Occipital lobe (tissue), 1 donor: ENCODE measurements at regions not wholly inside any gene's neighbourhood (a gene's known extent, or its start where the extent isn't known, plus 50 kb on each side); places are given as distances from the start of the nearest gene placed in this dataset.
"Not testable (repeated sequence)": the region's sequence is repeated elsewhere in the genome, so short reads cannot be mapped to it uniquely, and the experiment has no call there.

Source experiments
- DNase-seq: peaks from one replicate; lab custom pipeline; 2025; lab: John Stamatoyannopoulos, UW

DNA sequence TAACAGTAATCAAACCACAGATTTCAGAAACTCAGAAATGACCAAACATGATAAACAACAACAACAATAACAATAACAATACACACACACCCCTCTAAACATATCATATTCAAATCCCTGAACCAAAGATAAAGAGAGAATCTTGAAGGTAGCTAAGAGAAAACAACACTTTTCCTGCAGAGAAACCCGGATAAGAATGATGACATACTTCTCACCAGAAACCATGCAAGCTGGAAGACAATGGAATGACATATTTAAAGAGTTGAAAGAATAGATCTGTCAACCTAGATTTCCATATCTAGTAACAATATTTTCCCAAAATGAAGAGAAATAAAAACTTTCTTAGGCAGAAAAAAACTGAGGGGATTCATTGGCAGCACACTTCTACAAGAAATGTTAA is 138.1 kb downstream of the LIG4 start:
- no peak for DNase-seq

DNA sequence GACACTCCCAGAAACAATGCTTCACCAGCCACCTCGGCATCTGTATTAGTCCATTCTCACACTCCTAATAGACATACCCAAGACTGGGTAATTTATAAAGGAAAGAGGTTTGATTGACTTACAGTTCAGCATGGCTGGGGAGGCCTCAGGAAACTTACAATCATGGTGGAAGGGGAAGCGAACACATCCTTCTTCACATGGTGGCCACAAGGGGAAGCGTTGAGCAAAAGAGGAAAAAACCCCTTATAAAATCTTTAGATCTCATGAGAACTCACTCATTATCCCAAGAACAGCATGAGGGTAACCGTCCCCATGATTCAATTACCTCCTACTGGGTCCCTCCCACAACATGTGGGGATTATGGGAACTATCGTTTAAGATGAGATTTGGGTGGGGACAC is 140.9 kb downstream of the LIG4 start:
- DNase-seq, result not testable (repeated sequence)

DNA sequence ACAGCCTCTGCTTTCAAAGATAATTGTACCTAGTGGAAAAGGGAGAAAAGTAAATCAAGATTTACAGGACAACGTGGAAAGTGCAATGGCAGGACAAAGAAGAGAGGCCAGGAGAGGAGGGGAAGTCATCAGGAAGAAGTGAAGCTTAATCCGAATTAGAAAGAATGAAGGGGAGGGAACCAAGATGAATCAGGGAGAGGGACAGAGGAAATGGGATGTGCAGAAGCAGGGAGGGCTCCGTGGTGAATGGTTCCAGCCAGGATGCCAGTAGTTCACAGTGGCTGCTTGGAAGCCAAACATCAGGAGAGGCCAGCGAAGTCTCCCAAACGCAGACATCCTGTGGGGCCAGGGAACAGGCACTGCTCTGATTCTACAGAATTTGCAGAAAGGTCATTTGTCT is 144.4 kb downstream of the LIG4 start:
- no peak for DNase-seq

DNA sequence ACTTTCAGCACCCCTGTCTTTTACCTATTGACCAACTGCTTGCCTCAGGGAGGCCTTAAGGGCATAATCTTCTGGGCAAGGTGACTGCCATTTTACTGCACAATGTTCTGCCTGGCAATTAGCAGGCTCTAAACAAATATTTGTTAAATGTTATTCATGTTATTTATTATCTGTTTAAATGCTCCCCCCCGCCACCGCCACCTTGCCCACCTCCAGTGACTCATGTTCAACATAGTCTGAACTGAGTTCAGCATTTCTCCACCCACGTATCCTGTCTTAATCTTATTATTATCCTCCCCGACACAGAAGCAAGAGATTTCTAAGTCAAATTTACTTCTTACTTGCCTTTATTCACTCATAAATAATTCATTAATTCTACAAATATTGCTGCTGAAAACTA is 144.8 kb downstream of the LIG4 start:
- DNase-seq, result no peak

DNA sequence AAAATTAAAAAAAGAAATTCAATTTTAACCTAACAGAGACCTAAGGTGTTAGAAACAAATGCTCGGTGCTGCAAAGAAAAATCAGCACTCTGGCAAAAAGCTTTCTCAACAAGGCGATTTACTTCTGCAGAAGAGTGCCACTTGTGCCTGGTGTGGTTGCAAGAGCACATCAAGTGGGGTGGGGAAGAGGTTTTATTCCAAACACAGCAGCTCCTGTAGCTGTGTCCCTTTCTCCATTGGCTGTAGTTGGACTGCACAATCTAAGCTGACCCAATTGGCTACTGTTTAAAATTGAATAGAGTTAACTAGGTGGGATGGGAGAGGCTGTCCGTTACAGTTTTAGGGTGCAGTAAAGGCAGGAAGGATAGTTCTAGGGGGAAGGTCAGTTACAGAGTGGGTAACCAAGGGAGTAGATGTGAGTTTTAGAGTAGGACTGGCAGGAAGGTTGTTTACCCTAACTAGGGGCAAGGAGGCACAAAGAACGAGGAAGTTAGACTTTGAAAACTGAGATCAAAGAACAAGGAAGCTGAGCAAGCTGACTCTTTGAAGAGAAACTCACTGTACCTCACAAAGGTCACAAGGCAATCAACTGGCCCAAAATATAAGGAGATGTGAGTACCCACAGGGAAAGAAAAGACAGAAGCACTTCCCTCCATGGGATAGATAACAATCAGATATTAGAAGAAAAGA is 145.7 kb downstream of the LIG4 start:
- DNase-seq, result no peak

DNA sequence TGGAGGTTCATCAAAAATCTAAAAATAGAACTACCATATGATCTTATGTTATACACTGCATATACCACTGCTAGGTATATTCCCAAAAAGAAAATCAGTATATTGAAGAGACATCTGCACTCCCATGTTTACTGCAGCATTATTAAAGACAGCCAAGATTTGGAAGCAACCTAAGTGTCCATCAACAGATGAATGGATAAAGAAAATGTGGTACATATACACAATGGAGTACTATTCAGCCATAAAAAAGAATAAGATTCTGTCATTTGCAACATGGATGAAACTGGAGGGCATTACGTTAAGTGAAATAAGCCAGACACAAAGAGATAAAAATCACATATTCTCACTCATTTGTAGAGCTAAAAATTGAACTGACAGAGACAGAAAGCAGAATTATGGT is 151.0 kb downstream of the LIG4 start:
- not testable (repeated sequence) for DNase-seq

DNA sequence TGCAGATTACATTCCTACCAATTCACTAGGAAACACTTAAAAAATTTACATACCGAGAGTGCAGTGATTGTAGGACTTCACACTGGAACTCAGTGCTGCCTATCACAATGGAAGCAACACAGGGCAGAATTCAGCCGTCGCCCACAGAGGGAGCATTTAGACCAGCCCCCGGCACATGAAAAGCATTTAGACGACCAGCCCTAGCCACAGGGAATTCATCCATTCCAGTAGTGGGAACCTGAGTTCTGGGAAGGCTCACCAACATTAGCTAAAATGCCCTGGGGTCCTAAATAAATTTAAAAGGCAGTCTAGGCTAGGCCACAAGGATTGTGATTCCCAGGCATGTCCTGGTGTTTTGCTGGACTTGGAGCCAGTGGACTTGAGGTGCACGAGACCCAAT is 155.2 kb downstream of the LIG4 start:
- no peak for DNase-seq

DNA sequence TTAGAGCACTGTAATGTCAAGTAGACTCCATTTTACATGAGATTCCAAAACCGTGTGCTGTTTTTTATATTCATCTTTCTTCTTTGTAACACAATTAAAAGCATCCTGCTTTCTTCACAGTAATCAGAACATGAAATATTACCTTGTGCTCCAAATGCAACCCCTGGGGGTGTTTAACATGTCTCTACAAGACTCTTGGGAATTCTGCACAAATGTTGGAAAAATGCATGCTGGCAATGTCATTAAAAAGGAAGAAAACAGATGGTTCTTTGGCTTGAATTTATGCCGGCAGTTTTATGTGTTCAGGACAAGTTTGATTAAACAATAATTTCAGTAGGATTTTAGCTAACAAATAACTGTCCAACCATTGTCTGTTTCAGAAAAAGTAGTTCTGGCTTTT is 159.1 kb downstream of the LIG4 start:
- DNase-seq, result no peak

DNA sequence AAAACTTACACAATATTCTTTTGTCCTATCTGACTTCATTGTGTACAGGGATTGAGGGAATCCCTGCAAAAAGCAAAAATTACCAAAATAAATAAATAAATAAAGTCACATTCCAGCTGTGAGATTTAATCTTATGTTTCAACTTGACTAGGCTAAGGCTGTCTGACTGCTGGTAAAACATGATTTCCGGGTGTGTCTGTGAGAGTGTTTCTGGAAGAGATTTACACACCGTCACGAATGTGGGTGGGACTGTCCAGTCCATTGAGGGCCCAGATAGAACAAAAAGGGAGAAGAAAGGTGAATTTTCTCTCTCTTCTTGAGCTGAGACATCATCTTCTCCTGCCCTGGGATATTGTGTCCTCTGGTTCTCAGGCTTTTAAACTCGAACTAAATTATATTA is 166.1 kb downstream of the LIG4 start:
- no peak for DNase-seq

DNA sequence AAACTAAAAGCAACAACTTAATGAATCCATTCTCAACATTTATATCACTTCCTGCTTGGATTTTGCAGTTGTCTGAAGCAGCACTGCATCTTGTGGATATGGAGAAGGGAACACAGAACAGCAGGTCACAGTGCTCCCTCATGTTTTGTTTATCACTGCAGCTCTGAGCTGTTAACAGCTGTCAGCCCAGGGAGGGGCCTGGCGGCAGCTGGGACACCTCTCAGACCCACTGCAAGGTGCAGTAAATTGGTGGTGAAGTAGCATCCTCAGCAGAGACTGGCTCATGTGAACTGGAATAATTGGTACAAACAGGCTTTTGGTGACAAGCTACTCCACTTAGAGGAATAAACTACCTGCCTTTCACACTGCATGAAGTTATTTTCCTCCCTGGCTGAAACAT is 170.4 kb downstream of the LIG4 start:
- no peak for DNase-seq

DNA sequence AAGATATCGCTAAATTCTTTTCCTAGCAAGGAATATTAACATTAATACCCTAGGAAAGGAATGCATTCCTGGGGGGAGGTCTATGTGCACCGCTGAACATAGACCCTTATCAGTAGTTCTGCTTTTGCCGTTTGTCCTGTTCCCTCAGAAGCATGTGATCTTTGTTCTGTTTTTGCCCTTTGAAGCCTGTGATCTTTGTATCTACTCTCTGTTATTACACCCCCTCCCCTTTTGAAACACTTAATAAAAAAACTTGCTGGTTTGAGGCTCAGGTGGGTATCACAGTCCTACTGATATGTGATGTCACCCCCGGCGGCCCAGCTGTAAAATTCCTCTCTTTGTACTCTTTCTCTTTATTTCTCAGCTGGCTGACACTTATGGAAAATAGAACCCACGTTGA is 172.5 kb downstream of the LIG4 start:
- DNase-seq, result not testable (repeated sequence)

DNA sequence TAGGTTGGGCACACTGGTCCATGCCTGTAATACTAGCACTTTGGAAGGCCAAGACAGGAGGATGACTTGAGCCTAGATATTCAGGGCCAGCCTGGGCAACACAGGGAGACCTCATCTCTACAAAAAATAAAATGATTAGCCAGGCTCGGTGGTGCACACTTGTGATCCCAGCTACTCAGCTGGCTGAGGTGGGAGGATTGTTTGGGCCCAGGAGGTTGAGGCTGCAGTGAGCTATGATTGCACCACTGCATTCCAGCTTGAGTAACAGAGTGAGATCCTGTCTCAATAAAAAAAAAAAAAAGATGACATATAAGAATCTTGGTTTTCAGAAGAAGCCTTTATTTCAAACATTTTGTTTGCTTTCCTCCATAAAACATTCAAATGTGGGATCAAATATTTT is 178.0 kb downstream of the LIG4 start:
- DNase-seq, result no peak

DNA sequence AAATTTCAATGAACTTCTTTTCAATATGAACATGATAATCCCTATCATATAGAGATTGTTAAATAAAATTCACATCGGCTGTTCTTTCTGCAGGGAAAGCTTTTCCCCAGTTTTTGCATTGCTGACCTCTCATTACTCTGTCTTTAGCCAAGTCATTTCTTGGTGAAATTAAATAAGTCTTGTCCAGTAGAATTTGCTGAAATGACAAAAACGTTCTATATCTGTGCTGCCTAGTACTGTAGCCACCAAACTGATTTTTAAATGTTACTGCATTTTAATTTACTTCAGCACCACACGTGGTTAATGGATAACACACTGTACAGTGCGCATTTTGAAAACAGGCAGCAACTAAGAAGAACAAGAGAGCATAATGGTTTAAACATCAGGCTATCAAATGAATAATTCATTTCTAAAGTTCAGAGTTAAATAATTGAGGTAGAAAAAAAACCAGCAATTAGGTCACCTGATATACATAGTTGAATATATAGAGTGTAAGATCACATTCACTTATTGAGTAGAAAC is 178.9 kb downstream of the LIG4 start:
- DNase-seq, result no peak

DNA sequence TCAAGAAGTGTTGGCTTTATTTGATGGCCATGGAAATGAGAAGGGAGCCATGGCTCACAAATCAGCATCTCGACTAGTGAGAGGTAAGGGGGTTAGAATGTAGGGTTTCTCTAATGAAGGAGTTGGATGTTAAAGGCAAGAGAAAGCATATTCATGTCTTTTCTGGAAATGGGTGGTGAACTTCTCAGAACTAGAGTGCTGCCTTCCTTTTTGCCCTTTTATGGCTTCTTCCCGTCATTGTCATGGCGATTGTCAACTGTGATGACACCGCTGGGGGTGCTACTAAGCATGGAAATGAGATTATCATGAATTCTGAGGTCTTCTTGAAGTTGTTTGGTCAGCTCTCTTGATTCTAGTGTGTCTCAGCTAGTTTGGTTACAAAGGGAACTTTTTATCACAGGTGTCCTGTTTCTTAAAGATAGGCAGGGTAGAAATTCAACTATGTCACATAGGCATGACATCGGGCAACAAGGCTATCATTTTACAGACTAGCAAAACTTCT is 180.4 kb downstream of the LIG4 start:
- no peak for DNase-seq

DNA sequence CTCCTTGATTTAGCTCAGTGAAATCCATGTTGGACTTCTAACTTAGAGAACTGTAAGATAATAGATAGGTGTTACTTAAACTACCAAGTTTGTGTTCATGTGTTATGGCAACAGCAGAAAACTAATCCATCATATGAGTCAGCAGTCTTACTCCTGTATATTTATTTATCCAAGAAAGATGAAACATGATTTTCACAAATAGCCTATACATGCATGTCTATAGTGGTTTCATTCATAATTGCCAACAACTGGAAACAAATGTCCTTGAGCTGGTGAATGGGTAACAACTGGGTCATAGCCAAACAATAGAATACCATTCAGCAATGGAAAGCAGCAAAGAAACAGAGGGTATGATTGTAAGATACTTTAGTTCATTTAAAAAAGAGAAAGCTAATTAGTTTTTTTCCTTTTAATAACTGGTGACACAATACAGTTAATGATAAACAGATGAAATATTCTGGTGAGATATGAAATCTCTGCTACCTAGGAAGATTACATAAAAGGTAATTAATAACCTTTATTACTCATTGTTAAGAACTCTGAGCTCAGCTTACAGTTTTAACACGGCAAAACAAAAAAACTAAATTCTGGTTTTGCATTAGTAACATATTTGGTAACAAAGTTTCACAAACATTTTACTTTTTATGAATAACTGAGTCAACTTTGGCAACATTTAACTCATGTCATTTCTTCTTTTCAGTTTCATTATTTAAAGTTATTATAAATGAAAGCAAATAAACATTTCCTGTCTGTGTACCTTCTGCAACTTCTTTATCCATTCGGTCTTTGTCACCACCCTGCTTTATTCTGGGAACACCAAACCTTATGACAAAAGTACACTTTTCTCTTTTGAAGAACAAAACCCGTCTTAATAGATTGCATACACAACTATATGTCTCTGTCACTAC is 181.3 kb downstream of the LIG4 start:
- DNase-seq, result no peak

DNA sequence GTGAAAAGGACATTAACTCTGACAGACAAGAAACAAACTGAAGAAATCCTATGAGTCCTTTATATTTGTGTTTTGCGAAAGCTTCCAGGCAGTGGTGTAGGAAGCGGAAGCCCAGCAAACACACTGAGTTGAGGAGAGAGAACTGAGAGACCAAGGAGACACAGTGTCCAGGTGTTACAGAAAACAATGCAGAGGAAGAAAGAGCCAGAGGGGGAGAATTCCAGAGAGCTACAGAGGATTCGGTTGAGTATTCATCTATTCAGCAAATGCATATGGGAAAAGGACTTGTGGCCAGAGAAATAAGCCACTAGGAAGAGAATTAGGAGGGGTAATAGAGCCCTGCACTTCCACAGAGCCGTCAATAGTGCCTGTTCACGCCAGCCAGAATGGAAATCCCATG is 183.5 kb downstream of the LIG4 start:
- DNase-seq, result no peak

DNA sequence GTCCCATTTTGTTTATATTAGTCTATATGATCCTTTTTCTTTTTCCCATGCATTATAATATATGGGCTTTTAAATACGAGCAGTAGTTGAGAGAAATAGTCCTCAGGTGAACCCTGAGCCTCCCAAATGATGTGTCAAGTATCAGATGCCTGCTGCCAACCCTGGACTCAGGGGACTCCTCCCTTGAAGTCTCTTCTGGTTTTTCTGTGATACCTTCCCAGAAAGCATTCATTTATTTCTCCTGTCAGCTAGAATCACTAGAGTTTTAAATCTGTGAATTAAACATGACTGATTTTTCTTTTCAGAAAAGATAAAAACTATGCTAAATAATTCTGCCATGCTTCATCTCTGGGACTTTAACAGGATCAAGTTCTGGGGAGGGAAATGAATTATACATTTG is 184.6 kb downstream of the LIG4 start:
- DNase-seq, result no peak

DNA sequence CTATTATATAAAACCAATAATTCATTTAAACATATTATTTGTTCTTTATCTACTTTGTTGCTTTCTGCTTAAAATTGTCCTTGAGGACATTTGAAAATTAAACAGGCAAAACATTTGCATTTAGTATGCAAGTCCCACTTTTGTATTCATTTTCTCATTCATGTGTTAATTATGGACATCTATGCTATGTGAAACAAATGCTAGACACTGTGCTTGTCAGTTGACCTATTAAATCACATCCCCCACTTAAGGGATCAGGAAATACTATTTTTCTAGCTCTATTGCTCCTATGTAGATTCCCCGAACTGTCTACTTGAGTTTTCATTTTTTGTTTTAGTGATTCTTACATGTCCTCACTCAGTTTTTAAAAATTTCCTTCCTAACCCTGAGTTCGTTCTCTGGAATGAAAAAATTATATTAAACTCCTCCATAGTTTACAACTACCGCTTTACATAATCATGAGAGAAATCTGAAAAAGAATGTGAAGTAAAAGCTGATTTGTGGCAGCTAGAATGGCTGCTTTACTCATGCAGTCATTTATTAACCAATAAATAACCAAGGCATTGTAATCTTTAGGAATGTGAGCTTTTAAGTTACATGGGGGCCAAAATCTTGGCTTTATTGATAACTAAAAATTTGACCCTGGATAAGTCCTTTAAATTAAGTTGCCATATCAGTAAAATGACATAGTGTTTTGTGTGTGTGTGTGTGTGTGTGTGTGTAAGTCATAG is 188.5 kb downstream of the LIG4 start:
- no peak for DNase-seq

DNA sequence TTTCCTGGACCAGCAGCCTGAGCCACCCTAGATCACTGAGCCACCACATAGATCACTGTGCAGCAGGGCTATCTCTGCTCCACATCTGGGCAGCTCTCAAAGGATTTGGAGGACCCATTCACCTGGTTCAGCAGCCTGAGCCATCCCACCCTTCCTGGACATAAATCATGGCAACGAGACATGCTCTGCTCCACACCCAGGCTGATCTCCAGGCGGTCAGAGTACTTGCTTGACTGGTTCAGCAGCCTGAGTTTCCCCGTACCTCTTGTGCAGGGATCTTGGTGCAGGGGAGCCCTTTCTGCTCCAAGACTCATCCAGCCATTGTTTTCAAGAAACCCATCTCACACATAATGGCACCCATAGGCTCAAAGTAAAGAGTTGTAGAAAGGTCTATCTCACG is 195.3 kb downstream of the LIG4 start:
- no peak for DNase-seq

DNA sequence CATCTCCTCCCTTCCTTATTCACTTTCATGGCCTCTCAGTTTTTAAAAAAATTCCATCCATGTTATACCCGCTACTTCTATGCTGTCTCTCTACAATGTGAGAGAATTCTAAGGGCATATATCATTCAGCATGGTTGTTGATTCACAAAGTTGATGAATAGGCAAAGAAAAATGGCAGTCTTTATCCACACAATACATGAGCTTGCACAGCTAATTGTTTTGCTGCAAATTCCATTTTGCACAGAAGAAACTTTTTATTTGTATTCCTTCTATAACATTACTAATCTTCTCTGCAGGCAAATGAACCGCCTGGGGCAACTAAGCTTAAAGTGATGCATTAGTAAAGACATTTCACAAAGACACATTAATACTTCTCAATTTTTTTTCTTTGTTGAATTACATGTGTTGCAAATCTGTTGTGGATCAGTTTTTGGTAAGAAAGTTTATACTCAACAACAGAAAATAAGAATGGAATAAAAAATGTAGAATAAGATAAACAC is 196.9 kb downstream of the LIG4 start:
- DNase-seq, result no peak

DNA sequence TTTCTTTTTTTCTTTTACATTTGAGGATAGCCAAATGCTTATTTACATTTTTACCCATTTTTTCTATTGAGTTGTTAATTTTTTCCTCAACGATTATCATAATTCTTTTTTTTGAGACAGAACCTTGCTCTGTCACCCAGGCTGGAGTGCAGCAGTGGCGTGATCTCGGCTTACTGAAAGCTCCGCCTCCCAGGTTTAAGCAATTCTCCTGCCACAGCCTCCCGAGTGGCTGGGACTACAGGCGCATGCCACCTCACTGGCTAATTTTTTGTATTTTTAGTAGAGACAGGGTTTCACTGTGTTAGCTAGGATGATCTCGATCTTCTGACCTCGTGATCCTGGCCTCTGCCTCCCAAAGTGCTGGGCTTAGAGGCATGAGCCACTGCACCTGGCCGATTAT is 208.7 kb downstream of the LIG4 start:
- DNase-seq, result no peak

DNA sequence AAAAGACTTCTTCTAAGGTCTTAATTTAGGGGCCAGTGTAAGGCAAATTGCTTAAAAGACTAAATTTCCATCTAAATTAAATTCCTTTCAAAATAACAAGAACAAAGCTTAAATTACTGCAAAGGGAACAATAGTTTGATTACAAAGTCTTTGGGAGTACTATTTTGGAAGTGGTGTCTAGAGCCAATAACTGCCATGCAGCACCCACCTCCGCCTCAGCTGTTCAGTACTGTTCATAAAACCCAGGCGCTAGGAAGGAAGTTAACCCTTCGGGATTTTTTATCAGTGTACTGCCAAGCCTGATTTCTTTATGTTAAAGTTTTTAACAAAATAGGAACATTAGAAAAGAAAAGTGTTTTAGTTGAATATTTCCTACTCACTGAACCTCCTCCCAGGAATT is 210.1 kb downstream of the LIG4 start:
- no peak for DNase-seq
